ENCODE measurements at regions not wholly inside any gene's neighbourhood (a gene's known extent, or its start where the extent isn't known, plus 50 kb on each side); places are given as distances from the start of the nearest gene placed in this dataset.

DNA sequence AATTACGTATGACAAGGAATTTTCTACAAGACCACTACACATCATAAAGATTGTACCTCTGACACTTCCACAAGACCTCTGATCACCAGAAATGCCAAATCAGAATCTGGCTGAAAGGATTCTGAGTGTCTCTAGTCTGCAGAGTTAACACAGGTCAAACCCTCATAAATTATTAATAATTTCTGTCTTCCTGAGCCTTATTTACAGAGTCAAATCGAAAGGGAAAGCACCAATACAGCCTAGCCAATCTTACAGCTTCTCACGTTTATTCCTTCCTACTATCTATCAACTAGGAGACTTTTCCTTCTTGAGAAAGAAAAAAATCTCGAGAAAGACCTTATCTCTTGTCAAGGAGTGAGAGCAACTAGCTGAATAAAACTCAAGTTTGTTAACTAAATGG lies 2151.6 kb downstream of the MRPL39 start:
- Histone ChIP-seq H3K79me1 (ENCODE audit: low read depth, low read length) (no peaks in the 10 kb centered on the region), H3K14ac (ENCODE audit: insufficient read length) (no peak overlapping the region), H3K27me3 (replicated peaks in 1 of 4; ENCODE audit: control insufficient read depth in 3 of 4, extremely low read depth in 1 of 4, insufficient read depth in 3 of 4, low read length in 3 of 4) (no peaks in the 10 kb centered on the region), H4K5ac (ENCODE audit: insufficient read length, low read depth, low read length) (no peak overlapping the region), H3K36me3 (ENCODE audit: control insufficient read depth in 2 of 4, insufficient read depth in 4 of 4, low read length in 3 of 4) (no peaks in the 10 kb centered on the region), H4K8ac (ENCODE audit: extremely low read depth, insufficient read depth, low read length) (no peak overlapping the region), H2BK5ac (ENCODE audit: low read depth, low read length) (no peak overlapping the region), H3K9me3 (ENCODE audit: insufficient read depth in 2 of 2, low read depth in 1 of 2, low read length in 1 of 2) (no peaks in the 10 kb centered on the region), H3K4ac (replicated peaks; ENCODE audit: insufficient read length, low read depth, low read length) (no peak overlapping the region), H3K23me2 (ENCODE audit: low read depth, low read length) (no peaks in the 10 kb centered on the region), H3K4me2 (ENCODE audit: insufficient read depth in 1 of 2, low read depth in 2 of 2, low read length in 2 of 2) (no peak overlapping the region), H3K27ac (ENCODE audit: low read depth, low read length) (no peak overlapping the region), H3K18ac (ENCODE audit: extremely low read depth, low read length) (no peak overlapping the region), H4K91ac (replicated peaks; ENCODE audit: insufficient read length, low read length) (no peak overlapping the region), H2BK120ac (replicated peaks; ENCODE audit: low read depth, low read length) (no peak overlapping the region), H3K9ac (replicated peaks in 1 of 4; ENCODE audit: extremely low read depth in 1 of 4, low read depth in 3 of 4, low read length in 3 of 4) (no peak overlapping the region), H3K4me1 (replicated peaks in 1 of 4; ENCODE audit: control insufficient read depth in 3 of 4, insufficient read depth in 4 of 4, low read length in 3 of 4) (no peaks in the 10 kb centered on the region), H3K23ac (ENCODE audit: insufficient read length) (no peak overlapping the region), H2AK5ac (ENCODE audit: low read depth, low read length) (no peak overlapping the region), H2BK12ac (ENCODE audit: low read depth, low read length) (no peak overlapping the region), H3K4me3 (ENCODE audit: extremely low read depth in 1 of 4, insufficient read depth in 2 of 4, low read depth in 3 of 4, low read length in 4 of 4) (no peak overlapping the region), H4K20me1 (replicated peaks in 1 of 2; ENCODE audit: control insufficient read depth in 1 of 2, insufficient read depth in 2 of 2, low read length in 2 of 2) (no peaks in the 10 kb centered on the region), H3K56ac (replicated peaks; ENCODE audit: insufficient read length, low read depth, low read length) (no peak overlapping the region), H3K79me2 (ENCODE audit: control insufficient read depth in 1 of 2, insufficient read depth in 2 of 2, low read length in 2 of 2) (no peaks in the 10 kb centered on the region), H2BK20ac (ENCODE audit: low read length) (no peak overlapping the region), H2BK15ac (ENCODE audit: low read length) (no peak overlapping the region), H2AFZ (ENCODE audit: low read length) (no peak overlapping the region)
- FAIRE-seq (no peak), DNase-seq (ENCODE audit: low read depth in 1 of 2, low spot score in 2 of 2) (no peak)
- ChIA-PET CTCF (ENCODE audit: partially characterized antibody) (interaction anchor here (0.6 to 1.4 kb wide), 4 partner anchors 60 to 713 kb away, joined by 3 to 5 read pairs (median 4); no protein-coding TSS in a partner anchor), POLR2A (ENCODE audit: partially characterized antibody) (no interaction called here)
- WGBS, 2 experiments (ENCODE audit: extremely low coverage in 1 of 2, insufficient coverage in 1 of 2, insufficient read length in 1 of 2, insufficient replicate concordance in 2 of 2, low coverage in 1 of 2, low lambda C conversion rate in 2 of 2, missing lambda C conversion rate in 1 of 2): 87% methylated on average over 4 of the region's 4 CpGs; no CpG with 5 or more reads in 1 of the 2 experiments
- no peak for TF ChIP-seq CHD2 (IDR thresholded peaks at IDR 0.05; ENCODE audit: low read length)
- no peak for TF ChIP-seq POLR2AphosphoS5 (IDR thresholded peaks at IDR 0.05; ENCODE audit: low read depth, low read length)
- TF ChIP-seq, protein P1, sequence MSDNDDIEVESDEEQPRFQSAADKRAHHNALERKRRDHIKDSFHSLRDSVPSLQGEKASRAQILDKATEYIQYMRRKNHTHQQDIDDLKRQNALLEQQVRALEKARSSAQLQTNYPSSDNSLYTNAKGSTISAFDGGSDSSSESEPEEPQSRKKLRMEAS (IDR thresholded peaks at IDR 0.05): no peak
- TF ChIP-seq, protein P2, sequence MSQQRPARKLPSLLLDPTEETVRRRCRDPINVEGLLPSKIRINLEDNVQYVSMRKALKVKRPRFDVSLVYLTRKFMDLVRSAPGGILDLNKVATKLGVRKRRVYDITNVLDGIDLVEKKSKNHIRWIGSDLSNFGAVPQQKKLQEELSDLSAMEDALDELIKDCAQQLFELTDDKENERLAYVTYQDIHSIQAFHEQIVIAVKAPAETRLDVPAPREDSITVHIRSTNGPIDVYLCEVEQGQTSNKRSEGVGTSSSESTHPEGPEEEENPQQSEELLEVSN (IDR thresholded peaks at IDR 0.05): no peak
- TF ChIP-seq CHD1 (IDR thresholded peaks at IDR 0.05; ENCODE audit: low read depth, low read length): no peak
- no peak for TF ChIP-seq SAP30 (IDR thresholded peaks at IDR 0.05; ENCODE audit: insufficient read depth, insufficient replicate concordance, low read length)
